ENCODE measurements at regions not wholly inside any gene's neighbourhood (a gene's known extent, or its start where the extent isn't known, plus 50 kb on each side); places are given as distances from the start of the nearest gene placed in this dataset.

DNA sequence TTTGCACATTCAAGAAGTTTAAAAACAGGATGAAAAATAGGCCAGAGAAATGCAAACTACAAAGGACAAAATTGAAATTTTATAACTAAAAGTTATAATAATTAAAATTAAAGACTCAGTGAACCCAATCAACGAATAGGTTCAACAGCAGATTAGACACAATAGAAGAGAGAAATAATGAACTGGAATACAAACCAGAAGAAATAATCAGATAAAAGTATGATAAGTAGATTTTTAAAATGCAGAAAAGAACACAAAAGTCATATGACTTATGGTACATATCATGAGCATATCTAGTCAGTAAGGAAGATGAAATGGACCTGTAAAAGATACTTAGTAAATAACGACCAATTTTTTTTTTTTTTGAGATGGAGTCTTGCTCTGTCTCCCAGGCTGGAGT, 108.1 kb upstream of the COG2 start:
- no peak for TF ChIP-seq POLR2AphosphoS5 (IDR thresholded peaks at IDR 0.05)
- no peak for TF ChIP-seq TAF1 (IDR thresholded peaks at IDR 0.05; ENCODE audit: low read depth)
